ENCODE measurements at regions not wholly inside any gene's neighbourhood (a gene's known extent, or its start where the extent isn't known, plus 50 kb on each side); places are given as distances from the start of the nearest gene placed in this dataset.

DNA sequence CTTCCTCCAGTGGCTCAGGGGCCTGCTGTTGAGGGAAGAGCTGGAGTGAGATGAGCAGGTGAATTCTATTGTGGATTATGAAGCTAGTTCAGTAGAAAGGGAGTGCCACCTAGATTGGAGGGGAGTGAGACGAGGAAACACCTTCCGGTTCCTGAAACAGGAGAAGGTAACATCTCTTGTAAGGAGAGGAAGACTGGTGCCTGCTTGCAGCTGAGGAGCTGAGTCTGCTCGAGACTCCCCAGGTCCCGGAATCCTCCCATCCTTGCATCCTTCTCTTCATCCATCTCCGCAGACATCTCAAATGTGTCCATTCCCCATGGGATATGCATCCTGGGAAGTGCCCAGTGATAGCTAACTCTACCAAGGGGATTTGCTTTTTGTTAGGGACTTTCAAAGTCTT, 242.9 kb upstream of the ZFP64 start:
- TF ChIP-seq POLR2A (IDR thresholded peaks at IDR 0.05; ENCODE audit: low read depth, low read length) (no peak), SPI1 (IDR thresholded peaks at IDR 0.05; ENCODE audit: low read depth, low read length) (no peak), POLR2AphosphoS5 (IDR thresholded peaks at IDR 0.05; ENCODE audit: low read depth, low read length) (no peak), TAF1 (IDR thresholded peaks at IDR 0.05; ENCODE audit: low read depth, low read length) (no peak)
